Stomach (tissue), 8 donors: ENCODE measurements at regions not wholly inside any gene's neighbourhood (a gene's known extent, or its start where the extent isn't known, plus 50 kb on each side); places are given as distances from the start of the nearest gene placed in this dataset.

Experiments used
- DNase-seq, 2 donors: peaks; one replicate each; pipeline versions ENCODE4 v3.0.0 to v3.0.0-alpha.2; 2013 to 2019
- H3K27ac ChIP-seq, 5 donors: fragments of 200-600 bp in 4 of 5; sonication (generic) in 4 of 5; one replicate each; pipeline ENCODE4 v1.5.1; 2013 to 2019; ENCODE audit warnings: mild to moderate bottlenecking in 1 of 5, moderate library complexity in 1 of 5
- H3K27me3 ChIP-seq, 3 donors: fragments of 200-600 bp; sonication (generic); one replicate each; pipeline ENCODE4 v1.5.1; 2017 to 2019; ENCODE audit warnings: mixed run types in 1 of 3
- H3K36me3 ChIP-seq, 4 donors: fragments of 200-600 bp; sonication (generic); 1 replicate in 3 of 4; 2 replicates in 1 of 4; pipeline ENCODE4 v1.5.1; 2016 to 2019
- H3K4me1 ChIP-seq, 4 donors: fragments of 200-600 bp; sonication (generic); one replicate each; pipeline ENCODE4 v1.5.1; 2016 to 2019
- H3K4me3 ChIP-seq, 4 donors: fragments of 200-600 bp; sonication (generic) in 3 of 4; one replicate each; pipeline ENCODE4 v1.5.1; 2016 to 2019; ENCODE audit warnings: mild to moderate bottlenecking in 1 of 4
- H3K9me3 ChIP-seq, 4 donors: fragments of 200-600 bp; sonication (generic); one replicate each; pipeline ENCODE4 v1.5.1; 2016 to 2019
- EP300 ChIP-seq: sonication (generic); formaldehyde crosslinking; IDR thresholded peaks from one replicate; pipeline ENCODE4 v1.6.1; 2017; ENCODE audit warnings: antibody characterized with exemption
- POLR2A ChIP-seq, 4 donors: fragments of 450-650 bp; IDR thresholded peaks; one replicate each; pipeline ENCODE4 v1.6.1; 2016; ENCODE audit warnings: antibody characterized with exemption in 4 of 4, control low read depth in 2 of 4, mild to moderate bottlenecking in 1 of 4, moderate library complexity in 1 of 4
- POLR2AphosphoS5 ChIP-seq, 3 donors: sonication (generic); formaldehyde crosslinking; IDR thresholded peaks; one replicate each; pipeline ENCODE4 v1.6.1; 2016; ENCODE audit warnings: antibody characterized with exemption in 3 of 3
- WGBS, 5 donors: extraction: QIAGEN DNeasy Blood & Tissue Kit in 3 of 5; methylation state at CpG; one replicate each; pipeline versions ENCODE4 v1.1.5 to v1.1.7; 2013 to 2018; 5-methylcytosine and 5-hydroxymethylcytosine counted together
- intact Hi-C: fragments of 100-400 bp; cut with DNase I; formaldehyde crosslinking; loops from one replicate; pipeline ENCODE4 v1.15.1; 2023; ENCODE audit warnings: low total_unique reads
- TF ChIP-seq, protein P1 (sequence below), 7 experiments: fragments of 450-650 bp in 4 of 7; fragments of 200-600 bp in 3 of 7; sonication (generic) in 3 of 7; IDR thresholded peaks; one replicate each; pipeline ENCODE4 v1.5.1; 2016 to 2019; ENCODE audit warnings: antibody characterized with exemption in 7 of 7, control low read depth in 2 of 7, mild to moderate bottlenecking in 1 of 7
- donor health status: healthy with polysubstance abuse.
- donor health status: Bipolar disorder and iron deficiency.
- donor health status: healthy.

DNA sequence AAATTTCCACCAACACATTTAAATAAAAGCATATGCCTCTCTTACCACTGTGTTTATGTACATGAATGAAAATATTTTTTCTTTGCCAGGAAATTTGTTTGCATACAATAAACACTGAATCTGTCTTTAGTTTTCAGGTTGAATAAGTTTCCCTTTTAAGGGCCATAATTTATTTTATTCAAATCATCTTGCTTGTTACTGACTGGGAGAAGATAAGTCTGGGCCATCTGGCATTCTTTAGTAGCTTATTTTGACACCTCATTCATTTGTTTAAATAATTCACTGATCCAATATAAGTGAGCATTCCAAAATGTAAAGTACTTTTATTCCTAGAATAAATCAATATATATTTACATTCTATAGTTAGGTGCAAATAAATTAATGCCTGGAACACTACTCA lies 1001.3 kb downstream of the PLOD2 start:
- H3K27ac ChIP-seq, result no peak overlapping the region
- TF ChIP-seq, protein P1, sequence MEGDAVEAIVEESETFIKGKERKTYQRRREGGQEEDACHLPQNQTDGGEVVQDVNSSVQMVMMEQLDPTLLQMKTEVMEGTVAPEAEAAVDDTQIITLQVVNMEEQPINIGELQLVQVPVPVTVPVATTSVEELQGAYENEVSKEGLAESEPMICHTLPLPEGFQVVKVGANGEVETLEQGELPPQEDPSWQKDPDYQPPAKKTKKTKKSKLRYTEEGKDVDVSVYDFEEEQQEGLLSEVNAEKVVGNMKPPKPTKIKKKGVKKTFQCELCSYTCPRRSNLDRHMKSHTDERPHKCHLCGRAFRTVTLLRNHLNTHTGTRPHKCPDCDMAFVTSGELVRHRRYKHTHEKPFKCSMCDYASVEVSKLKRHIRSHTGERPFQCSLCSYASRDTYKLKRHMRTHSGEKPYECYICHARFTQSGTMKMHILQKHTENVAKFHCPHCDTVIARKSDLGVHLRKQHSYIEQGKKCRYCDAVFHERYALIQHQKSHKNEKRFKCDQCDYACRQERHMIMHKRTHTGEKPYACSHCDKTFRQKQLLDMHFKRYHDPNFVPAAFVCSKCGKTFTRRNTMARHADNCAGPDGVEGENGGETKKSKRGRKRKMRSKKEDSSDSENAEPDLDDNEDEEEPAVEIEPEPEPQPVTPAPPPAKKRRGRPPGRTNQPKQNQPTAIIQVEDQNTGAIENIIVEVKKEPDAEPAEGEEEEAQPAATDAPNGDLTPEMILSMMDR (IDR thresholded peaks at IDR 0.05), result no peak
- TF ChIP-seq POLR2AphosphoS5 (IDR thresholded peaks at IDR 0.05) (no peak), POLR2A (IDR thresholded peaks at IDR 0.05) (no peak), EP300 (no peak)
- no peak for DNase-seq
- intact Hi-C loops, result no loop called here
- no peaks in the 10 kb centered on the region for H3K9me3 ChIP-seq
- no peaks in the 10 kb centered on the region for H3K36me3 ChIP-seq
- no peaks in the 10 kb centered on the region for H3K4me1 ChIP-seq
- no peak overlapping the region for H3K4me3 ChIP-seq
- no peaks in the 10 kb centered on the region for H3K27me3 ChIP-seq

DNA sequence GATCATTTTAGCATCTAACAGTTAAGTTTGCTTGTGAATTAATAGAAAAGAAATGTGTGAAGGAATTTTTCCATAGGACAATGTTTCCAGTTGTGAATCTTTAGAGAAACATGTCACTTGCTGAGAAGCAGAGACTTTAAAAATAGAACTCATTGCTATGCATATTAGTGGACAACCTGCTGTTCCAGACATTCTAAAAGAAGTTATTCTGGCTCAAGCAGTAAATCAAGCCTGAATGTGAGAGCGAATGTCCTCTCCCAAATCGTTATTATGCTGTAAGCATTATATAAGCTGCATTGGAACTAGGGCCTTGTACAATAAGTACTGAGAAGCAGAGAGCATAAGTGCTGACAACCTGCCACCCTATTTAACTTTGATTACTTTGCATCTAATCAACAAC lies 990.9 kb downstream of the PLOD2 start:
- 69 to 86% (median 78%) methylated on average over 2 of the region's 2 CpGs for WGBS, 5 donors
- H3K27ac ChIP-seq, result no peak overlapping the region
- intact Hi-C loops, result no loop called here
- no peaks in the 10 kb centered on the region for H3K36me3 ChIP-seq
- DNase-seq, result no peak
- H3K9me3 ChIP-seq, result no peaks in the 10 kb centered on the region
- H3K4me1 ChIP-seq, result no peaks in the 10 kb centered on the region
- no peak overlapping the region for H3K4me3 ChIP-seq
- TF ChIP-seq POLR2AphosphoS5 (IDR thresholded peaks at IDR 0.05) (no peak), EP300 (no peak), POLR2A (IDR thresholded peaks at IDR 0.05) (no peak)
- TF ChIP-seq, protein P1 (IDR thresholded peaks at IDR 0.05), result no peak
- H3K27me3 ChIP-seq, result no peaks in the 10 kb centered on the region

DNA sequence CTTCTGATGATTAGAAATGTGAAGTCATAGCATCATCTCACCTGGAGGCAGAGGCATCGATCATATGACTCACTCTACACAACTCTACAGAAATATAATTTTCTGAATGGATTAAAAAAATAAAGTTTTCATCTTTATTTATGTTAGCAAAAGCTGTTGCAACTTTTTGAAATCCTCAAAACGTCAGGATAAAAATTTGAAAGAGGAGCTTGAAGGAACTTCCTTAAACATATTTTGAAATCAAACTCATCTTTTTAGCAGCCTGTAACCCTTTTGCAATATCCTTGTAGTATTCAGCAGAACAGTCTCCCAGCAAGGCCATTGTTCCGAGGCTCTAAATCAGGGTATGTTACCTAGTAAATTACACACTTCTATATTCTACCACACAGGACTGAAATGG lies 985.4 kb downstream of the PLOD2 start:
- Histone ChIP-seq H3K36me3 (no peaks in the 10 kb centered on the region), H3K27me3 (no peaks in the 10 kb centered on the region), H3K4me1 (no peaks in the 10 kb centered on the region), H3K27ac (no peak overlapping the region), H3K4me3 (no peak overlapping the region), H3K9me3 (no peaks in the 10 kb centered on the region)
- no peak for DNase-seq
- TF ChIP-seq, protein P1 (IDR thresholded peaks at IDR 0.05), result no peak
- TF ChIP-seq POLR2A (IDR thresholded peaks at IDR 0.05), result no peak
- TF ChIP-seq EP300, result no peak
- TF ChIP-seq POLR2AphosphoS5 (IDR thresholded peaks at IDR 0.05), result no peak
- WGBS, 5 donors, result 55 to 64% (median 59%) methylated on average over 3 of the region's 3 CpGs
- intact Hi-C loops, result no loop called here

DNA sequence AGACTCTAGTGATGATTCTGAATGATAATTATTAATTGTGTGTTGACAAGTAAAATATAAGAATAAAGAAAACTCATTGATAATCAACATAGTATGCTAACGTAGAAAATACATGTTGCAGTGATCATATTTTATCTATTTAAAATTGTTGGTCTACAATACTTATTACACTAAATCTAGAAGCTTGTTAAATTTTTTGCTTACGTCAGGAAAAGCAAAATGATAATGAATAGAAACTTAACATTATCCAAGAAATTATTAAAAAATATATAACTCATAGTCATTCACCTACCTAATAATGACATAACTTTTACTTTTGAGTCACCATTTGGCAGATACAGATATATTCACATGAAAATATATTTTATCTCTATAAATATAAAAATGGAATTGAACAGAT lies 984.1 kb downstream of the PLOD2 start:
- Histone ChIP-seq H3K4me3 (no peak overlapping the region), H3K9me3 (no peaks in the 10 kb centered on the region), H3K36me3 (no peaks in the 10 kb centered on the region), H3K27me3 (no peaks in the 10 kb centered on the region), H3K4me1 (no peaks in the 10 kb centered on the region), H3K27ac (no peak overlapping the region)
- 44 to 89% (median 64%) methylated on average over 2 of the region's 2 CpGs for WGBS, 5 donors
- no peak for DNase-seq
- intact Hi-C loops, result no loop called here
- TF ChIP-seq, protein P1 (IDR thresholded peaks at IDR 0.05), result no peak
- TF ChIP-seq EP300 (no peak), POLR2A (IDR thresholded peaks at IDR 0.05) (no peak), POLR2AphosphoS5 (IDR thresholded peaks at IDR 0.05) (no peak)
